ENCODE measurements at regions not wholly inside any gene's neighbourhood (a gene's known extent, or its start where the extent isn't known, plus 50 kb on each side); places are given as distances from the start of the nearest gene placed in this dataset.

- no peak overlapping the region for H3K27ac ChIP-seq
- TF ChIP-seq, protein P1, sequence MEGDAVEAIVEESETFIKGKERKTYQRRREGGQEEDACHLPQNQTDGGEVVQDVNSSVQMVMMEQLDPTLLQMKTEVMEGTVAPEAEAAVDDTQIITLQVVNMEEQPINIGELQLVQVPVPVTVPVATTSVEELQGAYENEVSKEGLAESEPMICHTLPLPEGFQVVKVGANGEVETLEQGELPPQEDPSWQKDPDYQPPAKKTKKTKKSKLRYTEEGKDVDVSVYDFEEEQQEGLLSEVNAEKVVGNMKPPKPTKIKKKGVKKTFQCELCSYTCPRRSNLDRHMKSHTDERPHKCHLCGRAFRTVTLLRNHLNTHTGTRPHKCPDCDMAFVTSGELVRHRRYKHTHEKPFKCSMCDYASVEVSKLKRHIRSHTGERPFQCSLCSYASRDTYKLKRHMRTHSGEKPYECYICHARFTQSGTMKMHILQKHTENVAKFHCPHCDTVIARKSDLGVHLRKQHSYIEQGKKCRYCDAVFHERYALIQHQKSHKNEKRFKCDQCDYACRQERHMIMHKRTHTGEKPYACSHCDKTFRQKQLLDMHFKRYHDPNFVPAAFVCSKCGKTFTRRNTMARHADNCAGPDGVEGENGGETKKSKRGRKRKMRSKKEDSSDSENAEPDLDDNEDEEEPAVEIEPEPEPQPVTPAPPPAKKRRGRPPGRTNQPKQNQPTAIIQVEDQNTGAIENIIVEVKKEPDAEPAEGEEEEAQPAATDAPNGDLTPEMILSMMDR (conservative IDR thresholded peaks at IDR 0.05), result no peak
Observed at GRCh38 chr3:1583044-1583443, 490.2 kb downstream of the CNTN6 start.

DNA sequence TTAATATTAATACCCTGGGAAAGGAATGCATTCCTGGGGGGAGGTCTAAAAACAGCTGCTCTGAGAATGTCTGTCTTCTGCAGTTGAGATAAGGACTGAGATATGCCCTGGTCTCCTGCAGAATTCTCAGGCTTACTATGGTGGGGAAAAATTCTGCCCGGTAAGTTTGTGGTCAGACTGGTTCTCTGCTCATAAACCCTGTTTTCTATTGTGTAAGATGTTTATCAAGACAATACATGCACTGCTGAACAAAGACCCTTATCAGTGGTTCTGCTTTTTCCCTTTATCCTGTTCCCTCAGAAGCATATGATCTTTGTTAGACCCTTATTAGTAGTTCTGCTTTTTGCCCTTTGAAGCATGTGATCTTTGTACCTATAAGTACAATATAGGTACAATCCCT, 494.6 kb downstream of the CNTN6 start:
- no peak overlapping the region for H3K27ac ChIP-seq
- TF ChIP-seq, protein P1 (conservative IDR thresholded peaks at IDR 0.05), result no peak

DNA sequence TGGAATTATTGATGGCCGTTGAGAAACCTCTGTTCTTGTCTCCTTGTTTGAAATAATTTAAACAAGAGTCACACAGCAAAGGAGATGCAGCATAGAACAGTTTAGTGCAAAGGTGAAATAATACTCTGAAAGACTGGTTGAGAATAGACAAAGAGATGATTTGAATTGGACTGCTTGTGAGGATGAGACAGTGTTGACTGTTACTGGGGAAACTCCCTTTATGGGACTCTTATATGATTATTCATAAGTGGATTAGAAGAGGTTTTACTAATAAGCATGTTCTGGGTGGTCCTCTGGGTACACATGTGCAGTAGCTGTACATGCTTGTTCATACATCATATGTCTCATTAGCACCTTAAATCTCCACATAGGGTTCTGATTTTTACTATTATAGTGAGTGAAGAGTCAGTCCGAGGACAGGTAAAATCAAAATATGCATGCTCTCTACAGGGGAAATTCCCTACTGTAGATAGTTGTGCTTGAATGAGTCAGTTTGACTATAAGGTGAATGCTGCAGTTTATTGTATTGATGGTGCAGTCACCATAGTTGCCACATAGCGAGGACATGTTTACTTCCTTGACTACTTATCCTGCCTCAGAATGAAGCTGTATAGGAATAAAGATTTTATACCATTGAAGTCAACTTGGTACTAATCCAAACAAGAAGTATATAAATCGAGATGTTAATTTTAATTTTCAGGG, 498.7 kb downstream of the CNTN6 start:
- no peak overlapping the region for H3K27ac ChIP-seq
- TF ChIP-seq, protein P1 (conservative IDR thresholded peaks at IDR 0.05), result no peak

DNA sequence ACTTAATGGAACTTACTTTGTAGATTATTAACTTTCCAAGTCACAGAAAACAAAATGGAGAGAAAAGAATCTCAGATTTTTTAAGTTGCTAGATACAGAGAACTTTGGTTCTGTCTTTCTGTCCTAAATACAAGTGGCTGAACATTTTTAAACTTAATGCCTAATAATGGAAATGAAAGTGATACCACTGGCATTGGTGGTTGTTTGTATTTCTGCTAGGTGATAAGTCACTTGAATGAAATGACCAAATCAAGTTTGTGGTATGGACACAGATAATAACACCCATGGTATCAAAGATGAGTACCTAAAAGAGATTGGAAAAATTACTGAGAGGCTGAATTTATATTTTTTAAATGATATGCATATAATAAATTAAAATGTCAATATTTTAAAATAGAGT, 502.1 kb downstream of the CNTN6 start:
- no peak overlapping the region for H3K27ac ChIP-seq
- TF ChIP-seq, protein P1 (conservative IDR thresholded peaks at IDR 0.05), result no peak

GRCh38 chr3:1600206-1600605, 498.5 kb upstream of the CNTN4 start:
- TF ChIP-seq, protein P1 (conservative IDR thresholded peaks at IDR 0.05), result no peak

GRCh38 chr3:1600700-1601418, 497.8 kb upstream of the CNTN4 start:
- TF ChIP-seq, protein P1 (conservative IDR thresholded peaks at IDR 0.05), result no peak
- no peak overlapping the region for H3K27ac ChIP-seq

More at GRCh38 chr3:1600206-1600605, 498.5 kb upstream of the CNTN4 start:
- H3K27ac ChIP-seq, result no peak overlapping the region

DNA sequence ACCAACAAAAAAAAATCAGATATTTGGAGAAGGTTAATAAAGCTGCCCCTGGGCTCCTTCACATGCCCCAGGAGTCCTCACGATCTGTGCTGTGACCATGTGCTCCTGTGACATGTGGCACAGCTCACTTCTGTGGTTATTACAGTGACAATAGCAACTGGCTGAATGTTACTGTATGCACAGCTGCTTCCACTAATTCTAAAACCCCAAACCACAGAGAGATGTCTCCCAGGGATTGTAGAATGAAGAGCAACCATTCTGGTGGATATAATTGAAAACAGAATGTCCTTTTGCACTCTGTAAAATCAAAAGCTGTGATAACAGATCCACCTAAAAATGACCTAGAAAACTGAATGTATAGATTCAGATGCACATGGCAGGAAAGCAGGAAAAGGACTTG, 489.2 kb upstream of the CNTN4 start:
- no peak overlapping the region for H3K27ac ChIP-seq

More for the DNA sequence above, 489.2 kb upstream of the CNTN4 start:
- TF ChIP-seq, protein P1 (conservative IDR thresholded peaks at IDR 0.05), result no peak

Data from VCaP (cell line).